Activated CD8-positive, alpha-beta memory T cell treated with anti-CD3 and anti-CD28 coated beads, Interleukin-2, amount 10 ng/mL, durations not matched to agents 7 days and 5 days (primary cell): ENCODE measurements at regions not wholly inside any gene's neighbourhood (a gene's known extent, or its start where the extent isn't known, plus 50 kb on each side); places are given as distances from the start of the nearest gene placed in this dataset.

Experiments
- ATAC-seq: fragments of 150-1000 bp; cut with Tn5 transposase; one replicate; pipeline ENCODE4 v1.10.0; 2021; ENCODE audit warnings: moderate library complexity
- CTCF ChIA-PET: fragments of 350-600 bp; sonication (Branson Sonifier 250); formaldehyde crosslinking; loops from one replicate; lab custom pipeline; 2021; ENCODE audit warnings: antibody characterized with exemption; lab: Charles Lee
- DNase-seq: peaks from one replicate; pipeline ENCODE4 v3.0.0-alpha.2; 2020
- H3K27ac Mint-ChIP-seq: one replicate; pipeline ENCODE4 v1.8.0; 2021; ENCODE audit warnings: mild to moderate bottlenecking, mixed read lengths
- H3K27me3 Mint-ChIP-seq: one replicate; pipeline ENCODE4 v1.8.0; 2021; ENCODE audit warnings: mixed read lengths
- H3K36me3 Mint-ChIP-seq: one replicate; pipeline ENCODE4 v1.8.0; 2021; ENCODE audit warnings: mild to moderate bottlenecking, mixed read lengths
- H3K4me1 Mint-ChIP-seq: one replicate; pipeline ENCODE4 v1.8.0; 2021; ENCODE audit warnings: mixed read lengths
- H3K4me3 Mint-ChIP-seq: one replicate; pipeline ENCODE4 v1.8.0; 2021; ENCODE audit warnings: mild to moderate bottlenecking, moderate library complexity, mixed read lengths
- H3K9me3 Mint-ChIP-seq: one replicate; pipeline ENCODE4 v1.8.0; 2022; ENCODE audit warnings: low read depth, mixed read lengths

DNA sequence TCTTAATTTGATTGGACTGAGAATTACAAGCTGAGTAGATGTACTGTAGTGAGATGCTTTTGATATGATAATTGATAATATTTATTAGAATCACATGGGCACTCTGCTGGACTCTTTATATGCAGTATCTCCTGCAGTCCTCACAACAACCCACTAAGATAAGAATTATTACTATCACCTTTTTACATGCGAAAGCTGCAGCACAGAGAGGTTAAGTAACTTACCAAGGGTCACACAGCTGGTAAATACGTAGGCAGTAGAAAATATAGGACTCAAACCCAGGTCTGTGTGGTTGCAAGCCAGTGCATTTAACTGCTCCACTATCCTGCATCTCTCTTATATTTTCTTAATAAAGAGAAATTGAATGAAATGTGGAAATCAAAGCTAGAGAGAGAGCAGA is 392.8 kb upstream of the RORA start:
- CTCF ChIA-PET: interaction anchor here (0.8 to 1.2 kb wide), 2 partner anchors 212 to 454 kb away, joined by 3 to 4 read pairs; no protein-coding TSS in a partner anchor
- no peak overlapping the region for H3K4me3 Mint-ChIP-seq
- no peaks in the 10 kb centered on the region for H3K36me3 Mint-ChIP-seq
- H3K4me1 Mint-ChIP-seq: no peaks in the 10 kb centered on the region
- DNase-seq: no peak
- no peak overlapping the region for H3K27ac Mint-ChIP-seq
- H3K9me3 Mint-ChIP-seq: no peaks in the 10 kb centered on the region
- H3K27me3 Mint-ChIP-seq: peaks cover 5% of the 10 kb centered on the region
- no peak for ATAC-seq

DNA sequence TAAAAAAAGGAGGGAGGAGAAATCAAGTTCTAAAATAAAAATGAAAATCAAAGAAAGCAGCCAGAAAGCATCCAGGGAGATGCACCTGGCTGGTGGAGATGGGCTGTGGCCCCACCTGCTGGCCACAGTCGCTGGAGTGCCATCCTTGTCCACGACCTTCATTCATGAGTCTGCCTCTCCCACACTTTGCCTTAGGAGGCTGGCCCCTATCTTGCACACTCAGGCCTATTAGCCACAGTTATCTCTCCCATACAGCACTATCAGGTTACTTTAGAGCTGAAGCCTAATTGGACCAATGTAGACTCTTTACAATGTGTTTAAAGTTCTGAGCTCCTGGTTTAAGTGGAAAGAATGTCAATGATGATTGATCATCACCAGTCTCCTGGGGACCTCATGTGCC is 392.0 kb upstream of the RORA start:
- H3K4me1 Mint-ChIP-seq: no peaks in the 10 kb centered on the region
- H3K9me3 Mint-ChIP-seq: no peaks in the 10 kb centered on the region
- CTCF ChIA-PET: interaction anchor here (0.8 to 1.2 kb wide), 2 partner anchors 213 to 454 kb away, joined by 3 to 4 read pairs; no protein-coding TSS in a partner anchor
- H3K36me3 Mint-ChIP-seq: no peaks in the 10 kb centered on the region
- H3K27ac Mint-ChIP-seq: no peak overlapping the region
- H3K27me3 Mint-ChIP-seq: peaks cover 7% of the 10 kb centered on the region
- ATAC-seq: no peak
- no peak overlapping the region for H3K4me3 Mint-ChIP-seq
- DNase-seq: no peak

DNA sequence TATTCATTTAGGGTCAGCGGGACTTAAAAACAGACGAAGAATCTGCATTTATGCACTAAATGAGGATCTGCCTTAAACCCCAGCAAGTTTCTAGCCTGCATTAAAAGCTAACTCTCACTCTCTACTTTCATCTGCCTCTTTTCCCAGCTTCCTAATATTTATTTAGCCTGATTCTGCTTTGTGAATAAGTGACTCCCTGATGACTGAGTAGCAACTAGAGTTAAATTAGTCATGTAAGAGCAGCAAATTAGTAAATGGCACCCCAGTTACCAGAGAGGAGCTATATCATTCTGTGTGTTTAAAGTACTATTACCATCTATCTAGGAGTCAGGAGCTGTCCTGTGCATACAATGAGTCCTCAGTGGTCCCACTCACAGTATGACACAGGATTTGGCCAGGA is 391.0 kb upstream of the RORA start:
- ATAC-seq (no peak), DNase-seq (no peak)
- CTCF ChIA-PET: interaction anchor here (0.6 to 0.9 kb wide), 3 partner anchors 150 to 424 kb away, joined by 3 read pairs; no protein-coding TSS in a partner anchor
- Mint-ChIP-seq H3K27me3 (peaks cover 7% of the 10 kb centered on the region), H3K4me3 (no peak overlapping the region), H3K9me3 (no peaks in the 10 kb centered on the region), H3K27ac (no peak overlapping the region), H3K36me3 (no peaks in the 10 kb centered on the region), H3K4me1 (no peaks in the 10 kb centered on the region)

DNA sequence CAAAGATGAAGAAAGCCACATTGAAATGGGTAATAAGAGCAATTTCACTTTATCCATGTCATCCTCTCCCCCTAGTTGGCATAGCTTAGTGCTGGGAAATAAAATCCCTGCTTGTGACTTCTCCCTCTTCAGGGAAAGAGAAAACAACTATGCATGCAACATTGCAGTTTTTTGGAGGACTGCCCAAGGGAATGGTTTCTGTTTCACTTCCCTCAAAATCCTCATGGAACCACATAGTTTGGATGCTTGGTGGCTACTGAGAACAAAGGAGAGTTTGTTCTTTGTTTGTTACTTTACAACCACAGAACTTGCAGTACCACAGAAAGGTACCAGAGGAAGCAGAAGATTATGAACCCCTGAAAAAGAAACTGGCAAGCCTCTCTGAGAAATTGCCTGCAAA is 384.6 kb upstream of the RORA start:
- Mint-ChIP-seq H3K4me3 (no peak overlapping the region), H3K27me3 (peaks cover 17% of the 10 kb centered on the region), H3K4me1 (no peaks in the 10 kb centered on the region), H3K27ac (no peak overlapping the region), H3K9me3 (peaks cover 8% of the 10 kb centered on the region), H3K36me3 (no peaks in the 10 kb centered on the region)
- ATAC-seq (no peak), DNase-seq (no peak)
- CTCF ChIA-PET: no interaction called here

DNA sequence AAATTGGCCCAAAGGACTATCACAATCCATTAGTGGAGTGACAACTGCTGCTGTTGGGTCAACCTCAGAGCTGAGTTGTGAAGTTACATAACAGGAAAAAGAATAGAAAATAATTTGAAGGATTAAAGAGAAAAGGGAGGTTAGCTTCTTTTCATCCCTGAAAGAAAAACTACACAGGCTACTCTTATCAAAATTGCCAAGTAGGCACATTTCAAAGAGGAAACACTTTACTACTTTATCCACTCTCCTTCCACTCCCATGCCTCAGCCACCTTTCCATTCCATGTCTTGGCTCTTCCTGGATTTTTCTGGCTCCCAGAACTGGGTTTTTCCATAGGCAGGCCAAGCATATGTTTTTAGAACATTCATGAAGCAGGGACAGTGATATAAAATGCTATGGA is 384.0 kb upstream of the RORA start:
- CTCF ChIA-PET: no interaction called here
- H3K27ac Mint-ChIP-seq: no peak overlapping the region

DNA sequence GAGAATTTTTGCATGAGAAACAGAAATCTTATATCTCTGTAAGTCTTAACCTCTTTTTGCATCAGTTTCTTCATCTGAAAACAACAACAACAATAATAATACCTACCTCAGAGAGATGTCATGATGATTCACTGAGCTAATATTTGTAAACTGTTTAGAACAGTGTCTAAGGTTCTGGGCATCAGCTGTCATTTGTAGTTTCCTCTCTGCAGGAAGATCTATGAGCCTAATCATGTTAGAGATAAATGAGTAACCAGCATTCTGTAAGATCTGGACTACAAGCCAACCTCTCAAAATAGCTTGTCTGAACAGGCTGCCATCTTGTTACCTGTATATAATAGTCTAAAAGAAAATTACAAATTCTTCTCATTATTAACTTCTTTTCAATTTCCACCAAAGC is 383.0 kb upstream of the RORA start:
- DNase-seq (no peak), ATAC-seq (no peak)
- Mint-ChIP-seq H3K27me3 (peaks cover 17% of the 10 kb centered on the region), H3K4me3 (no peak overlapping the region), H3K9me3 (peaks cover 8% of the 10 kb centered on the region), H3K36me3 (no peaks in the 10 kb centered on the region), H3K4me1 (no peaks in the 10 kb centered on the region), H3K27ac (no peak overlapping the region)
- CTCF ChIA-PET: interaction anchor here (0.7 kb wide), 1 partner anchor 222 kb away, joined by 3 read pairs; no protein-coding TSS in a partner anchor

More for the DNA sequence above, 384.0 kb upstream of the RORA start:
- no peak for ATAC-seq
- Mint-ChIP-seq H3K27me3 (peaks cover 17% of the 10 kb centered on the region), H3K9me3 (peaks cover 8% of the 10 kb centered on the region), H3K4me1 (no peaks in the 10 kb centered on the region), H3K4me3 (no peak overlapping the region), H3K36me3 (no peaks in the 10 kb centered on the region)
- DNase-seq: no peak

DNA sequence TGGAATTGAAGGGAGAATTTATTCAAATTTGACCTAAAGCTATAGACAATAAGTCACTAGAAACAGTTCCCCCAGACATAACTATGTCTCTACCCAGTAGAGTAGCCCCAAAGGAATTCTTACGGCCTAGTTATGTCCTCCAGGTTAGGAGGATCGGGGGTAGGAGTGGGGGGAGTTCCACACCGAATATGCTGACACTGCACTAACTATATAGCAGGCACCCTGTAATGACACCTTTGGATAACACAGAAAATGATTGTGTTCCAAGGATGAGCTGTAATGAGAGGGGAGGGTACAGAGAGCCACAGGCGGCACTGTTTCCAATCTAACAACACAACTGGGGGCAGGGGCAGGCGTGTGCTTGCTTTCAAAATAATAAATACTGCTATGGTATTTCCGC is 376.2 kb upstream of the RORA start:
- Mint-ChIP-seq H3K4me1 (no peaks in the 10 kb centered on the region), H3K4me3 (no peak overlapping the region), H3K9me3 (peaks cover 1% of the 10 kb centered on the region), H3K36me3 (no peaks in the 10 kb centered on the region), H3K27me3 (peaks cover 12% of the 10 kb centered on the region), H3K27ac (no peak overlapping the region)
- no peak for DNase-seq
- ATAC-seq: no peak
- CTCF ChIA-PET: no interaction called here

DNA sequence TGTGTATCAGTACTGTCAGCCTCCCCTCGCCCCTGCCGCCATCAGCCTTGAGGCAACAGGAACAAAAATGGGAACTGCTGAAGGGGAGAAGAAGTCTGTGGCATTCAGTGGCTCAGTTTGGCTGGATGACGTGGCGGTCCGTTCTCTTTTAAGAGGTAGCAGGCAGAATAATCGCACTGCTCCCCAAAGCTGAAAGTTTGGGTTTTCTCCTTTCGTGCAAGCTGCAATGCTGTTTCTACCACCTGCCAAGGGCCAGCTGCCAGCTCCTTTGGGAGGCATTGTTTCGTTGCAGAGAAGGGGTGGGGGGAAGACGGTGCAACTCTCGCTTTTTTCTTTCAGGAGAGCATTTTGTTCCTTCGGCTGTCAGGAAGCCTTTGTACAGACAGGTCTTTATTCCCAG is 369.6 kb upstream of the RORA start:
- CTCF ChIA-PET: no interaction called here
- Mint-ChIP-seq H3K27ac (no peak overlapping the region), H3K4me1 (no peaks in the 10 kb centered on the region), H3K27me3 (peaks cover 6% of the 10 kb centered on the region), H3K36me3 (no peaks in the 10 kb centered on the region), H3K4me3 (no peak overlapping the region), H3K9me3 (no peaks in the 10 kb centered on the region)
- DNase-seq (no peak), ATAC-seq (no peak)

DNA sequence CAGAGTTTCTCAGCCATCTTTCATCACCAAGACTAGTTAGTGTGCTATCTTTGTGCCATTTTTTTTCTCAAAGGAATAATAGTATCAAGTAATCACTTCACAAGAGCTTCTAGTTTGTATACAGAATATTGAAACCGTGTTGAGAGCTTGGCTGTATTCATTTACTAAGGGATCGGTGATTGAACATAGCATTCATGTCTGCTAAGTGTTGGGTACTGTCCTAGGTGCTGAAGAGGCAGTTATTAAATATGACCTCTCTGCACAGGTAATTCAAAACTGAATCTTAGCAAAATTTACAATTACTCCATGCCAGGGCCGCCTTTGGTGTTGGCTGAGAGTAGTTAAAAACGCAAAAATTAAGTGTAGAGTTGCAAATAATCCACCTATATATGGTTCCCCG is 355.3 kb upstream of the RORA start:
- H3K4me3 Mint-ChIP-seq: no peak overlapping the region
- H3K36me3 Mint-ChIP-seq: no peaks in the 10 kb centered on the region
- peaks cover 6% of the 10 kb centered on the region for H3K27me3 Mint-ChIP-seq
- no peak for DNase-seq
- CTCF ChIA-PET: no interaction called here
- no peak overlapping the region for H3K27ac Mint-ChIP-seq
- H3K4me1 Mint-ChIP-seq: no peaks in the 10 kb centered on the region
- ATAC-seq: no peak
- H3K9me3 Mint-ChIP-seq: no peaks in the 10 kb centered on the region

DNA sequence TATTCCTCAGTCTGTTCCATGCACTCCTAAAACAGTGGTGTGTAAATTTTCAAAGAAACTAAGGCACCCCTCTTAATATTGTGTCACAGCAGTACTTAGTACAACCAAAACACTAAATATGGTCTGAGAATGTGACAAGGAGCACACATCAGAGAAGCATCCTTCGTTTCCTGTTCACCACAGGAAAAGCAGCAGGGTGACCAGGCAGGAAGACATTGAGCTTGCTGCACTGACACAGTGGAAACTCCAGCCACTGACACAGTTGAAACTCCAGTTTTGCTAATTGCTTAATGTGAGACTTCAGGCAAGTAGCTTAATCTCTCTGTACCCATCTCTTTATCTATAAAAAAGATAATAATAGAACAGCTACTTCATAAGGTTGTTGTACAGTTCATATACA is 353.0 kb upstream of the RORA start:
- Mint-ChIP-seq H3K36me3 (no peaks in the 10 kb centered on the region), H3K4me3 (no peak overlapping the region), H3K27ac (no peak overlapping the region), H3K4me1 (no peaks in the 10 kb centered on the region), H3K27me3 (peaks cover 3% of the 10 kb centered on the region), H3K9me3 (no peaks in the 10 kb centered on the region)
- CTCF ChIA-PET: no interaction called here
- no peak for DNase-seq
- ATAC-seq: no peak

DNA sequence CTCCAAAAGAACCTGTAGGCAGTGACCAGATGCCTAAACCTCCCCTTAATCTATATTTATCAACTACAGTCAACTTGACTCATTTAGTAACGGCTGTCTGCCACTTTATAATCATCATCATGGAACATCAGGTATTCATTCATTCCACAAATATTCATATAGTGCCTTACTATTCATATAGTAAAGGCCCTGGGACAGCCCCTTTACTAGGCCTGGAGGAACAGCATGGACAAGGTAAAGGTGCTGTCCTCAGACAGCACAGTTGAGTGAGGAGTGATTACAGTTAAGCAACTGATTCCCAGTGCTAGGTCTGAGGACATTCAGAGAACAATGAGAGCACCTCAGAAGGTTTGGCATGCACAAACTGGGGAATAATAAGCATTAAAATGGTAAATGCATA is 346.5 kb upstream of the RORA start:
- H3K36me3 Mint-ChIP-seq: no peaks in the 10 kb centered on the region
- H3K27me3 Mint-ChIP-seq: peaks cover 1% of the 10 kb centered on the region
- CTCF ChIA-PET: no interaction called here
- no peaks in the 10 kb centered on the region for H3K4me1 Mint-ChIP-seq
- DNase-seq (no peak), ATAC-seq (no peak)
- H3K9me3 Mint-ChIP-seq: no peaks in the 10 kb centered on the region
- H3K4me3 Mint-ChIP-seq: no peak overlapping the region
- no peak overlapping the region for H3K27ac Mint-ChIP-seq

DNA sequence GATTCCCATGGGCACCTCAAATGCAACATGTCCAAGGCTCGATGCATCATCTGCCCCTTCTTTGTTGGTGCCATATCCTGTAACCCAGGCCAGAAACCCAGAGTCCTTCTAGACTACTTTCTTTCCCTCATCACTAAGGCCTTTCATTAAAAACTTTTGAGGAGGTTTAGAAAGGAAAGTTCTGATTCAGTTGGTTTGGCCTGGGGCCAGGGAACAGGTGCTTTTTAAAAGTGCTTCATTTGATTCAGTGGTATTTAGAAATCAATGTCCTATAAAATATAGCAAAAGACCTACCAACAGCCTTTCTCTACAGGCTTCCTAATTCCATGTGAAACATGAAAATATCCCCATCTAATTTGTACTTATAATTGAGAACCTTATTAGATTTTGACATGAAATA is 341.9 kb upstream of the RORA start:
- no peak overlapping the region for H3K4me3 Mint-ChIP-seq
- no peaks in the 10 kb centered on the region for H3K4me1 Mint-ChIP-seq
- DNase-seq: no peak
- no peak for ATAC-seq
- CTCF ChIA-PET: no interaction called here
- no peak overlapping the region for H3K27ac Mint-ChIP-seq
- H3K27me3 Mint-ChIP-seq: peaks cover 3% of the 10 kb centered on the region
- H3K36me3 Mint-ChIP-seq: no peaks in the 10 kb centered on the region
- no peaks in the 10 kb centered on the region for H3K9me3 Mint-ChIP-seq

DNA sequence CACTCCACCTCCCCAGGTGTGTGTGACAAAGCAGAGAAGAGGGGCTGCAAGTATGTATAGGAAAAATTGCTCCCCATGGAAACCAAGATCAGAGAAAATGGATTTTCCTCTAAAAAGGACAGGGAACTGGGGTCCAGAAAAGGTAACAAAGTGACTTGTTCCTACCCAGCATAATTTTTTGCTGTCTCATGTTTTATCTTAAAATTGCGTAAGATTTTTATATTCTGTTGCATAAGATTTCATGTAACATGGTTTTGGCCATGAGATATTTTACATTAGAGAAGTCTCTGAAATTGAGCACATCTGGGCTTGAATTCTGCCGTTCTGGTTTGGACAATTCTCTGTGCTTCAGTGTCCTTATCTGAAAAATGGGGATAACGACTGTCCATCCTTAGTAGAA is 335.7 kb upstream of the RORA start:
- DNase-seq (no peak), ATAC-seq (no peak)
- no peak overlapping the region for H3K4me3 Mint-ChIP-seq
- no peaks in the 10 kb centered on the region for H3K36me3 Mint-ChIP-seq
- peaks cover 28% of the 10 kb centered on the region for H3K27me3 Mint-ChIP-seq
- CTCF ChIA-PET: no interaction called here
- H3K4me1 Mint-ChIP-seq: no peaks in the 10 kb centered on the region
- no peaks in the 10 kb centered on the region for H3K9me3 Mint-ChIP-seq
- no peak overlapping the region for H3K27ac Mint-ChIP-seq

DNA sequence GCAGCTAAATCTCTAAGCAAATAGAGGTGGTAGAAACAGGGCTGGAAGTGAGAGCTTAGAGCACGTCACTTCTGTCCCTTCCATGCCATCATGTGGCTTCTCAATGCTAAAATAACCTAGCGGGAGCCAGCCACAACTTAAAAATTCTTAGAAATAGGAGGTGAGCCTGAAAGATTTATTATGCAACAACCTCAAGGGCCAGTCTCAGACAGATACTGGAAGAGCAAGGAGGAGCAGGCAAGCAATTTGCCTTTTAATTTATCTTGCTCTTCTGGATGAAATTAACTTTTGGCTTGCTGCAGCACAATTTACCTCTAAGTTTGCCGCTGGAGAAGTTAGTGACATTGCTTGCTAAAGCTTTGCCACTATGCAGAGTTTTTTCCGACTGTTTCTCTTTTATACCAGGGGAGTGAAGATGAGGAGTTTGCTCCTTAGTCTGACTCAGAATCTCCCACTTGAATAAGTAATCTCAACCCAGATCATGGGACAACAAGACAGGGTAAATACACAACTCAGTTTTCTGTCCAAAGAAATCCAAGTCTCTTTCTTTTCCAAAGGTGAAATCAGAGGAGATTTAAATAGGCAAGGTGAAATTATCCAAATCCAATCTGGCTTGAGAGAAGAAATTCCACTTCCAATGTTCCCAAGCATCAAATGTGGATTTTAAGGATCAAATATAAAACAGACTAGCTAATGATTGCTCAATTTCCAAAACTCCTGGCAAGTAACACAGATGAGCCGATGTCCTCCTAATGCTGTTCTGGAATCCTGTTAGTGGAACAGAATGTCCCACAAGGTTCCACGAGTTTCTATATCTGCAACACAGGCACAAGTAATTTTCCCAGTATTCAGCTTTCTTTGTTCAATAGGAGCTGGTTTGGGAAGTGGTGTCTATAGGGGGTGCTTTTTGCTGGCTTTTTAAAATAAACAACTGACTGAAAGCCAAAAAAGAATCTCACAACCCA is 329.4 kb upstream of the RORA start:
- Mint-ChIP-seq H3K4me1 (peaks cover 16% of the 10 kb centered on the region), H3K4me3 (no peak overlapping the region)
- no peak for ATAC-seq

More for the DNA sequence above, 329.4 kb upstream of the RORA start:
- DNase-seq: no peak
- no peaks in the 10 kb centered on the region for H3K9me3 Mint-ChIP-seq
- H3K27ac Mint-ChIP-seq: no peak overlapping the region
- no peaks in the 10 kb centered on the region for H3K36me3 Mint-ChIP-seq
- H3K27me3 Mint-ChIP-seq: peaks cover 42% of the 10 kb centered on the region
- CTCF ChIA-PET: interaction anchor here (0.6 kb wide), 1 partner anchor 363 kb away, joined by 3 read pairs; no protein-coding TSS in a partner anchor
